ENCODE measurements at regions not wholly inside any gene's neighbourhood (a gene's known extent, or its start where the extent isn't known, plus 50 kb on each side); places are given as distances from the start of the nearest gene placed in this dataset.

- H3K4me3 Mint-ChIP-seq (ENCODE audit: unreplicated experiment), result no peak overlapping the region
- TF ChIP-seq CTCF (IDR thresholded peaks at IDR 0.05; ENCODE audit: unreplicated experiment), result no peak
- H3K27ac Mint-ChIP-seq (ENCODE audit: unreplicated experiment), result no peak overlapping the region
- DNase-seq (ENCODE audit: low spot score), result no peak
- no peaks in the 10 kb centered on the region for H3K9me3 Mint-ChIP-seq (ENCODE audit: unreplicated experiment)
- H3K27me3 Mint-ChIP-seq (ENCODE audit: unreplicated experiment), result peaks cover 3% of the 10 kb centered on the region
- H3K36me3 Mint-ChIP-seq (ENCODE audit: low read depth, unreplicated experiment), result no peaks in the 10 kb centered on the region
- no peaks in the 10 kb centered on the region for H3K4me1 Mint-ChIP-seq (ENCODE audit: unreplicated experiment)
These were observed 58.1 kb upstream of the MTAP start for GRCh38 chr9:21744320-21744719.

- no peaks in the 10 kb centered on the region for H3K36me3 Mint-ChIP-seq (ENCODE audit: low read depth, unreplicated experiment)
These were observed 57.6 kb upstream of the MTAP start for GRCh38 chr9:21744841-21745240.

GRCh38 chr9:21746550-21746949 is 55.9 kb upstream of the MTAP start:
- no peak for TF ChIP-seq CTCF (IDR thresholded peaks at IDR 0.05; ENCODE audit: unreplicated experiment)
- peaks cover 3% of the 10 kb centered on the region for H3K27me3 Mint-ChIP-seq (ENCODE audit: unreplicated experiment)
- no peak overlapping the region for H3K27ac Mint-ChIP-seq (ENCODE audit: unreplicated experiment)
- H3K36me3 Mint-ChIP-seq (ENCODE audit: low read depth, unreplicated experiment), result no peaks in the 10 kb centered on the region
- H3K4me3 Mint-ChIP-seq (ENCODE audit: unreplicated experiment), result no peak overlapping the region
- no peaks in the 10 kb centered on the region for H3K9me3 Mint-ChIP-seq (ENCODE audit: unreplicated experiment)
- no peak for DNase-seq (ENCODE audit: low spot score)
- peaks cover 4% of the 10 kb centered on the region for H3K4me1 Mint-ChIP-seq (ENCODE audit: unreplicated experiment)

More at GRCh38 chr9:21744841-21745240, 57.6 kb upstream of the MTAP start:
- DNase-seq (ENCODE audit: low spot score), result no peak
- H3K27ac Mint-ChIP-seq (ENCODE audit: unreplicated experiment), result no peak overlapping the region
- H3K27me3 Mint-ChIP-seq (ENCODE audit: unreplicated experiment), result peaks cover 3% of the 10 kb centered on the region
- no peaks in the 10 kb centered on the region for H3K9me3 Mint-ChIP-seq (ENCODE audit: unreplicated experiment)
- peaks cover under 1% of the 10 kb centered on the region for H3K4me1 Mint-ChIP-seq (ENCODE audit: unreplicated experiment)
- H3K4me3 Mint-ChIP-seq (ENCODE audit: unreplicated experiment), result no peak overlapping the region
- no peak for TF ChIP-seq CTCF (IDR thresholded peaks at IDR 0.05; ENCODE audit: unreplicated experiment)

GRCh38 chr9:21747175-21747574 is 55.3 kb upstream of the MTAP start:
- Mint-ChIP-seq H3K36me3 (ENCODE audit: low read depth, unreplicated experiment) (no peaks in the 10 kb centered on the region), H3K27ac (ENCODE audit: unreplicated experiment) (no peak overlapping the region), H3K4me3 (ENCODE audit: unreplicated experiment) (no peak overlapping the region), H3K27me3 (ENCODE audit: unreplicated experiment) (peaks cover 2% of the 10 kb centered on the region), H3K4me1 (ENCODE audit: unreplicated experiment) (peaks cover 4% of the 10 kb centered on the region), H3K9me3 (ENCODE audit: unreplicated experiment) (no peaks in the 10 kb centered on the region)
- TF ChIP-seq CTCF (IDR thresholded peaks at IDR 0.05; ENCODE audit: unreplicated experiment), result no peak
- DNase-seq (ENCODE audit: low spot score), result no peak

- no peak overlapping the region for H3K4me3 Mint-ChIP-seq (ENCODE audit: unreplicated experiment)
- H3K4me1 Mint-ChIP-seq (ENCODE audit: unreplicated experiment), result peaks cover 8% of the 10 kb centered on the region
- H3K36me3 Mint-ChIP-seq (ENCODE audit: low read depth, unreplicated experiment), result no peaks in the 10 kb centered on the region
- no peak for DNase-seq (ENCODE audit: low spot score)
- H3K27me3 Mint-ChIP-seq (ENCODE audit: unreplicated experiment), result peaks cover 2% of the 10 kb centered on the region
- H3K27ac Mint-ChIP-seq (ENCODE audit: unreplicated experiment), result no peak overlapping the region
- no peaks in the 10 kb centered on the region for H3K9me3 Mint-ChIP-seq (ENCODE audit: unreplicated experiment)
- no peak for TF ChIP-seq CTCF (IDR thresholded peaks at IDR 0.05; ENCODE audit: unreplicated experiment)
These were observed 52.3 kb upstream of the MTAP start for GRCh38 chr9:21750021-21750735.
